NB4 (cell line): ENCODE measurements at regions not wholly inside any gene's neighbourhood (a gene's known extent, or its start where the extent isn't known, plus 50 kb on each side); places are given as distances from the start of the nearest gene placed in this dataset.

Experiments used
- MAX ChIP-seq: IDR thresholded peaks from 2 replicates; pipeline ENCODE4 v1.6.1; 2011; ENCODE audit warnings: low read depth, low read length
- POLR2A ChIP-seq: IDR thresholded peaks from 2 replicates; pipeline ENCODE4 v1.6.1; 2011; ENCODE audit warnings: mild to moderate bottlenecking; ENCODE audit not compliant: insufficient read length; ENCODE audit errors: extremely low read depth
- TF ChIP-seq, protein P1 (sequence below): IDR thresholded peaks from one replicate; pipeline ENCODE4 v1.5.1; 2012; ENCODE audit warnings: low read depth, low read length

GRCh38 chr10:64576497-64576896 lies 1055.3 kb downstream of the REEP3 start:
- TF ChIP-seq POLR2A = no peak
- TF ChIP-seq, protein P1, sequence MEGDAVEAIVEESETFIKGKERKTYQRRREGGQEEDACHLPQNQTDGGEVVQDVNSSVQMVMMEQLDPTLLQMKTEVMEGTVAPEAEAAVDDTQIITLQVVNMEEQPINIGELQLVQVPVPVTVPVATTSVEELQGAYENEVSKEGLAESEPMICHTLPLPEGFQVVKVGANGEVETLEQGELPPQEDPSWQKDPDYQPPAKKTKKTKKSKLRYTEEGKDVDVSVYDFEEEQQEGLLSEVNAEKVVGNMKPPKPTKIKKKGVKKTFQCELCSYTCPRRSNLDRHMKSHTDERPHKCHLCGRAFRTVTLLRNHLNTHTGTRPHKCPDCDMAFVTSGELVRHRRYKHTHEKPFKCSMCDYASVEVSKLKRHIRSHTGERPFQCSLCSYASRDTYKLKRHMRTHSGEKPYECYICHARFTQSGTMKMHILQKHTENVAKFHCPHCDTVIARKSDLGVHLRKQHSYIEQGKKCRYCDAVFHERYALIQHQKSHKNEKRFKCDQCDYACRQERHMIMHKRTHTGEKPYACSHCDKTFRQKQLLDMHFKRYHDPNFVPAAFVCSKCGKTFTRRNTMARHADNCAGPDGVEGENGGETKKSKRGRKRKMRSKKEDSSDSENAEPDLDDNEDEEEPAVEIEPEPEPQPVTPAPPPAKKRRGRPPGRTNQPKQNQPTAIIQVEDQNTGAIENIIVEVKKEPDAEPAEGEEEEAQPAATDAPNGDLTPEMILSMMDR = no peak
- TF ChIP-seq MAX = no peak
